ENCODE measurements at regions not wholly inside any gene's neighbourhood (a gene's known extent, or its start where the extent isn't known, plus 50 kb on each side); places are given as distances from the start of the nearest gene placed in this dataset.
"Not testable (repeated sequence)": the region's sequence is repeated elsewhere in the genome, so short reads cannot be mapped to it uniquely, and the experiment has no call there.

GRCh38 chr4:188680004-188680666 is 540.9 kb downstream of the TRIML1 start:
- no peak for DNase-seq

DNA sequence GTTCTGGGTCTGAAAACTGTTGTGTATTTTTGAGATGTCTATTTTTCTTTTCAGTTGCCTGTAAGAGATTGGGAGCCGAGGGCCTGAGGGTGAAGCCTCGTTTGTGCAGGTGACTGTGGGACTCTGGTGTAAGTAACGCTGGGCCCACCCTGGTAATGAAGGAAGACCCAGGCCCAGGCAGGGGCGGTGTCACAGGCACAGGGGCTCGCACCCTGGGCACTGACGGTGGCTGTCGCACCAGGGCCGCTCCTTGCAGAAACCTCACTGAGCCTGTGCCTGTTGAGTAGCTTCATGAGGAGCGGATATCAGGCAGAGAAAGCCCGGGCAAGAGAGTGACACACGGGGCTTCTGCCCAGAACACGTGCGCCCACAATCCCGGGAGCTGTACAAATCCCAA is 541.4 kb downstream of the TRIML1 start:
- no peak for DNase-seq

DNA sequence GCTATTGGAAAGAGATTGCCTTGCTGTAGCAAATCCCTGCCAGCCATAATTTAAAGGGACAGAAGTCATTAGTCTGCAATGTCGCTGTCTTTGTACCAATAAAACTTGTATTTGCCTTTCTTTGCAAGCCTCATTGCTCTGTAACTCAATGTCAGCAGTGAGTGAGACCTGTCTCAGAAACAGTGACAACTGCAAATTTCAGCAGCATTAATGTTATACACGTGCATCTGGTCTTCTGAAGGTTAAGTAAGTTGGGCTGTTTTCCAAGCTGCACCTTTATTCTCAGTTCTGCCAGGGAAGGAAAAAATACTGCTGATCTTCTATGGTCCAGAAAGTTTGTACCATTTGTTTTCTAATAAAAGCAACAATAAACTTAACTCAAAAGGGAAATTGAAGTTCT is 543.1 kb downstream of the TRIML1 start:
- no peak for DNase-seq

- DNase-seq: no peak
Measured at GRCh38 chr4:188683571-188683970, 544.3 kb downstream of the TRIML1 start.

DNA sequence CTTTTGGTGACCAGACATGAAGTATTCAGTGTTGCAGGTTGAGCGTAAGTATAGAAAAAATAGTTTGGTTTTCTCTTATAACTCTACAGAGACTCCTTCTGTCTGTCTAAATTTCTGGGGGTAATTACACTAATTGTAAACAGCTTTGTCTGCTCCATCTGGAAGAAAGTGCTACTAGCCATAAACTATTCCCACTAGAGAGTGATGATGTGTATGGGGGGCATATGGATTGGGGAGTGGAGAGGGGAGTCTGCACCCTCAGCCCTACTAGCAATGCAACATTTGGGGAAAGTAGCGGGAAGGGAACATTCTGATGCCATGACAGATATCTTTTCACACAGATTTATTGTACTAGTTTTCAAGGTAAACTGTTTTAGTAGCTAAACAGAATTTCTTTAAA is 549.7 kb downstream of the TRIML1 start:
- DNase-seq: no peak

DNA sequence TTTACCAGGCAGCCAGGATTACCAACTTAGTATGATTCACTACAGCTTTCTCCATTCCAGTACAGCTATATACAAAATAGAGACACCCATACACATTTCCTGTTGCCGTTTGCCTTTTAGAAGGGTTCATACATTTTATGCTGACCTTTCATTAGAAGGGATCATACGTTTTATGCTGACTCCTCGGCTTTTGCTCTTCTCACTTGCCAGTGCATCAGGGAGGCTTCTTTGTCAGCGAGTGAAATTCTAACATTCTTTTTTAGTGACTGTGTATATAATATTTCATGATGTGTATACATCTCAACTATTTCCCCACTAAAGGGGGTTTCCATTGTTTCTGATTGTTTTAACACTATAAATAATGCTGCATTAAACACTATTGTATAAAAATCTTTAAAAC is 552.6 kb downstream of the TRIML1 start:
- no peak for DNase-seq

DNA sequence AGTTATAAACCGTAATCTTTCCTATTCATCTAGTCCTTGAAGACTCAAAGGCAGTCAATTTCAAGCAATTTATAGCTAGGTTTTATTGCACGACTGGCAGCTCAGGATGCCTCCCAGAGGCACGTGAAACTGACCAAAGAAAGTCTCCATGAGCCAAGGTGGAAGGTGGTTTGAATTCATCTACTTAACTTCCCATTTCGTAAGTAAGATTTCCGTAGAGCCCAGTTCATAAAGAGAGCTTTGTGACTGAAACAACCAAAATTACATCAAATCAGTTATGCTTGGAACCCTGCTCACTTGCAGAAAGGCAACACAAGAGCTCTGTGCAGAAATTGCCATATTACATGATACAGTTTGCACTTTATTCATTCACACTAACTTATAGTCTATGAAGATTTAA is 556.0 kb downstream of the TRIML1 start:
- no peak for DNase-seq

GRCh38 chr4:188697243-188697642 is 558.0 kb downstream of the TRIML1 start:
- DNase-seq: no peak

DNA sequence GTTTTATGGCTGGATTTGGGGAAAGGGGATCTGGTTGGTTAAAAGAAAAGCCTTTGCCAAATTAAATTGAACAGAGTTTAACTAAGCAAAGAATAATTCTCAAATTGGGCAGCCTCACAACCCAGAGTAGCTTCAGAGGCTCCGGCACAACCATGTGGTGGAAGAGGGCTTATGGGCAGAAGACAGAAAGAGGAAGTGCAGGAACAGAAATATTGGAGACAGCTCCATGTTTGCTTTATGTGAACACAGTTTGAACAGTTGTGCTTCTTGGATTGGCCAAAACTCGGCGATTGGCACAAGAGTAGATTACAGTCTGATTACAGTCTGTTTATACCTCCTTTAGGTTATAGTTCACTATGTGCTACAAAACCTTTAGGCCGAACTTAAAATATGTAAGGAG is 562.7 kb downstream of the TRIML1 start:
- no peak for DNase-seq

GRCh38 chr4:188704288-188704687 is 565.0 kb downstream of the TRIML1 start:
- DNase-seq: no peak

- no peak for DNase-seq
Measured at GRCh38 chr4:188707036-188707435, 567.8 kb downstream of the TRIML1 start.

DNA sequence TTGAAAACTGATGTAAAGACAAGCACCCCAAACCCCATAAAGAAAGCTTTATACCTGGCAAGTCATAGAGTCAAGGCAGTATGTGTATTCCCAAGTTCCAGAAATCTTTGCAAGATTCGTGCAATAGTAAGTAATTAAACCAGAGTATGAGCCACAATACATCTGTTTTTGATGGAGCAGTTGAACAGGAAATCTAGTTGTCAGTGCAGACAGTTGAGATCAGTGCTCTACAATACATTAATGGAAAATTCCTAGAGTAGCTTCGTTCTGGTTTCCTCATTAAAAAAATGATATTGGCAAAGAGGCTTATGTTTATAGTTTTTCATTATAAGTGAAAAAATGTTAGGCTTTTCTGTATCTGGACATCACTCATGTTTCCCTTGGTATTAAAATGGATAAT is 575.3 kb downstream of the TRIML1 start:
- DNase-seq: no peak

- DNase-seq: no peak
Measured at GRCh38 chr4:188714907-188715306, 575.7 kb downstream of the TRIML1 start.

GRCh38 chr4:188717661-188718060 is 578.4 kb downstream of the TRIML1 start:
- no peak for DNase-seq

DNA sequence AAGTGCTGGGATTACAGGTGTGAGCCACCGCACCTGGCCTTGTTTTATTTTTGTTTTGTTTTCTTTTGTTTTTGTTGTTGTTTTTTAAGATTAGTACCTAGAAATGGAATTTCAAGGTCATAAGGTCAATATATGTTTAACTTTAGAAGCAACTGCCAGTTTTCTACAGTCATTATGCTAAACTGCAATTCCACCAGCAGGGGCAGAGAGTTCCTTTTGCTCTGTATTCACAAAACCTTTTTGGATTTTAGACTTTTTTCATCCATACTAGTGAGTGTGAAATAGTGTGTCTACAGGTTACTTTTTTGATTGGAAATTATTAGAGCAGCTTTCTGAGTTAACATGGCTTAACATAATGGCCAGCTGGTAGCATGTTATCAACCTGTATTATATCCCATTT is 580.6 kb downstream of the TRIML1 start:
- no peak for DNase-seq

DNA sequence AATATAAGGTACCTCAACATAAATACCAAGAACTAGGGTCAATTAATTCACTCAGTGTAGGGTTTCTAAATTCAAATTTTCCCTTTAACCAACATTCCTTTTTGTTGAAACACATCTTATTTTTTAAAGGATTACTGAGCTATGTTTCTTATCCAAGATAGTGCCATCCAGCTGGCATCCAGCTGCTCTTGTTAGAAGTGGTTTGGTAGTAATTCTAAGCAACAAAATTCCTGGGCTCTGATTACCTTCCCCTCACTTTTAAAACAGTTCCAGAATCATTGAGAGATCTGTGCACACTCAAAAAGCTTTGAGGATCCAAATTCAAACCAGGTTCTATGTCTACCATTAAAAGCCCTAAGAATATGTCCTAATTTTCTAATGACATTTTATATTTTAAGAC is 583.7 kb downstream of the TRIML1 start:
- DNase-seq: no peak

- DNase-seq: no peak
Measured at GRCh38 chr4:188727746-188728145, 588.5 kb downstream of the TRIML1 start.

- no peak for DNase-seq
Measured at GRCh38 chr4:188728359-188728758, 589.1 kb downstream of the TRIML1 start.

- DNase-seq: no peak
Measured at GRCh38 chr4:188732131-188732530, 592.9 kb downstream of the TRIML1 start.

DNA sequence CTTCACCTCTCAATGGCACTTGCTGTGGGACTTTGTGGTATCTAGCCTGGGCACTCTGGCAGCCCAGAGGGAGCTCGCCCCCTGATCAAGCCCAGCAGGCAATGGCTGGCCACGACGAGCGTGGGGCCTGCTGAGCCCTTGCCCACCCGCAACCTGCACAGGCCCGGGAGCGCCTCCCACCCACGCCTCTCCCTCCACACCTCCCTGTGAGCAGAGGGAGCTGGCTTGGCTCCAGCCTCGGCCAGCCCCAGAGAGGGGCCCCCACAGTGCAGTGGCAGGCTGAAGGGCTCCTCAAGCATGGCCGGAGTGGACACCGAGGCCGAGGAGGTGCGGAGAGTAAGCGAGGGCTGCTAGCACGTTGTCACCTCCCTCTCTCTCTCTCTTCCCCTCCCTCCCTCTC is 595.8 kb downstream of the TRIML1 start:
- DNase-seq: no peak

DNA sequence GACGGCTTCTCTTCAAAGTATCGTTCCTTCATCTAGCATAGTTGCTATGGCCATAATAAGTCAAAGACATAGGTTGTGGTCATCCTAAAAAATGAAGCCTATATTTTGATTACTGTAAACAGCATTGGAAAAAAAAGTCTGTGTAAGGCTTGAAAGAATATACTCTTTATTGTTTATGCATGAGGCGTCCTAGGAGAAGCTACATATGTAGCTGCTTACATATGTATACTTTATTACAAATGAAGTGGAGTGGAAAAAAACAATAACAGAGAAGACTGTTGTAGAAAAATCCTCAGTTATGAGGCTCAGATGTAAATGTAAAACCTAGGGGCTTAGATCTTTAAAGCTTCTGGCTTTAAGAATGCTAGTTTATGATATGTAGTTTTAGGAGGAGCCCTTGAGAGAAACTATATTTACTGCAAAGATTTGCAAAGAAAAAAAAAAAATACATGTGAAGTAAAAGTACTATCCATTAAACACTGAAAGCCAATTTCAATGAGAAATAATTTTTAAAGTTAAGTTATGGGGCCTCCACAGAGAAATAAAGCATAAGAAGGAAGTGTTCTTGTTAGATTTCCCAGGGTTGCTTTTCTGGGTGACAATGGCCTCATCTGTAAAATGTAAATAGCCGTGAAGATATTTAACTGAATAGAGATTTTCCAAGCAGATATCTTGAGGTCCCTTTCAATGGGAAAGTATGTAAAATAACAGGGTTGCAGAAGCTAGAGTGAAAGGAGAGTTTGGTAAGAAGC is 598.2 kb downstream of the TRIML1 start:
- DNase-seq: no peak

GRCh38 chr4:188738290-188738689 is 599.0 kb downstream of the TRIML1 start:
- not testable (repeated sequence) for DNase-seq

GRCh38 chr4:188740172-188740571 is 600.9 kb downstream of the TRIML1 start:
- DNase-seq: not testable (repeated sequence)

GRCh38 chr4:188740791-188741190 is 601.5 kb downstream of the TRIML1 start:
- not testable (repeated sequence) for DNase-seq

Data from NCI-H446 treated with DMSO at 0.1 percent for 48 hours (cell line).